KBM-7 (cell line): ENCODE measurements at regions not wholly inside any gene's neighbourhood (a gene's known extent, or its start where the extent isn't known, plus 50 kb on each side); places are given as distances from the start of the nearest gene placed in this dataset.
"Not testable (repeated sequence)": the region's sequence is repeated elsewhere in the genome, so short reads cannot be mapped to it uniquely, and the experiment has no call there.

ENCODE experiments used
- DNase-seq: peaks from one replicate; pipeline ENCODE4 v3.0.0-alpha.2; 2015
- in situ Hi-C: fragments of 300-500 bp; cut with MboI; formaldehyde crosslinking; loops from 2 replicates; pipeline ENCODE4 v1.14.3; 2020; ENCODE audit warnings: low sequenced_read_pairs, low pct_unique_long_range_greater_than_20kb, mixed read lengths

DNA sequence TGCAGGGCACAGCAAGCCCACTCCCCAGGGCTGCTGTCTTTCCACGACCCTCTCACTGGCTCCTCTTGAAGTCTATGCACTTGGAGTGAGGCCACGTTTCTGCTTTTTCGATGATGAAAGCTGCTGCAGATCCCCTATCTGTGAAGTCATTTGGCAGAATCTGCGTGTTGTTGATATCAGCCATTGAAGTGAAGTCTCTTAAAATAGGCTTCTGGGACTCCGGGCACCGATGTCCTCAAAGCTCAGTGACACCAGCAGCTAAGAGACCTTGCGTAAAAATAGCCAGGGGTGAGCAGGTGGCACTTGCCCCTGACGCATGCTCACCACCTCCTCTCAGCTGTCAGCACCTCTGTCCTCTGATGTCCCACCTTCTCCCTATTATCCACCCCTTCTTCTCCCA lies 89.4 kb upstream of the FHL2 start:
- no peak for DNase-seq
- in situ Hi-C loops: no loop called here

DNA sequence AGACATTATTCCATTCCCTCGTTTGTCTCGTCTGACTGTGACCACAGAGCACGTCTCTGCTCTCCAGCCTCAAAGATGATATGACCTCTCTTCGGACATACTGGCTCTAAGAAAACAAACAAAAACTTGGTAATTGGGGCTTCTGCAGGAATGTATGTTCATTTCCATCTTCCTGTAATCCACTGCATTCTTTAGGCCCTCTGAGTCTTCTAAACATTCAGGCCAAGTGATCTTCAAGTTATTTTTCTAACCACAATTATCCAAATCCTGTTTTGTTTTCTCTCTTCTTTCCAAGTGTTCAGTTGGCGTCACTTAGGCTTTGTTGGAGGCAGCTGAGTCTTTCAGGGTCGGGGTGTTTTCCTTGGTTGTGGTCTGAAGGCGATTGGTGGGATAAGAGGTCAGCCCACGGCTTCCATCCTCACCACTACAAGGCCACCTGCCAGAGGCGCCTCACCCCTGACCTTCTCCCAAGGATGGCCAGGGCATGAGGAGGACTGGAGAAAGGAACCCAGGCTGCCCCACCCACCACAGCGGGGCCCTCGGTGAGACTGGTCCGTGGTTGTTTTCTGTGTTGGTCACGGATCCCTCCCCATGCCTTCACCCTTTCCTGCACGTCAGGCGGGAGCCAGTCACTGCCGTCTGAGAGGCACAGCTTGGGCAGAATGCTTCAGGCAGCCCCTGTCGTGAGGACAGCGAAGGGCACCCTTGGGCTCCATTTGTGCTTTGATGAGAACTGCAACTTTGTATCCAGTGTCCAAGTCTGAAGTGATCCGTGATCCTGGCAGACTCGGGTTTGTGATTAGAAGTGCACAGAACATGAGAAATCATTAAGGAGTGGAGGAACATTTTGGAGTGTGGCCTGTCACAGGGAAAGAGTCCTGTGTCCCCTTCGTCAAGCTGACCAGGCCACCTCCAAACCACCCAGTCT lies 88.6 kb upstream of the FHL2 start:
- no peak for DNase-seq
- in situ Hi-C loops: no loop called here

DNA sequence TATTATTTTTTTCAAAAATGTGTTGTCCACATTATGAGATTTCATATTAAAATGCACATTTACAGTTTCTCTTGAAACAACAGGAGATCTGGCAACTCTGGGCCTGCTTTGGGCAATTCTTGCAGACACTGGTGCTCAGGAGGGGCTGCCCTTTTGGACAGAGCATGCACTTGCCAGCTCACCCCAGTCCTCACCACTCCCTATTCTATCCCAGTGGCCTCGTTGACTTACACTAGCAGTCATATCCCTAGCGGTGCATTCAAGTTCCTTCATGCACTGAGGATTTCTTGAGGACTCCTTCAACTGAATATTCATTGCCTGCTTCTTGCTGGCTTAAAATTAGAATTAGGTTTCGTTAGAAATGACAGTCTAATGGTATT lies 87.9 kb upstream of the FHL2 start:
- in situ Hi-C loops: no loop called here
- DNase-seq: no peak

DNA sequence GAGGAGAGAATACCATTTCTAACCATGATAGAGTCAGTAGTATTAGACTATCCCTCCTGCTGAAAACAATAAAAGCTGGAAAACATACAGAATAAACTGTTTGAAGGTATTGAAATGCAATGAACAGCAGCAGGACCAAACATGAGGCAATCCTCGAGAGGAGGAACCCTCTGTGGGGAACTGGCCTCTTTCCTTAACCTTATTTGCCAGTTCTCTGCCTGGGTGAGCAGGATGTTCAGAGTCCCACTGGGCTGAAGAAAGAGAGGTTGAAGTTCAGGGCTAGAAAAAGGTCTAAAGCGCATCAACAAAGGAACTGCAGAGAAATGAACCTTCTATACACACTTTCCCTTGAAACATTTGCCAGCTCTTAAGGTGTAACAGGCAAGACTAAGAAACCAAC lies 79.8 kb upstream of the FHL2 start:
- DNase-seq: no peak
- in situ Hi-C loops: no loop called here

DNA sequence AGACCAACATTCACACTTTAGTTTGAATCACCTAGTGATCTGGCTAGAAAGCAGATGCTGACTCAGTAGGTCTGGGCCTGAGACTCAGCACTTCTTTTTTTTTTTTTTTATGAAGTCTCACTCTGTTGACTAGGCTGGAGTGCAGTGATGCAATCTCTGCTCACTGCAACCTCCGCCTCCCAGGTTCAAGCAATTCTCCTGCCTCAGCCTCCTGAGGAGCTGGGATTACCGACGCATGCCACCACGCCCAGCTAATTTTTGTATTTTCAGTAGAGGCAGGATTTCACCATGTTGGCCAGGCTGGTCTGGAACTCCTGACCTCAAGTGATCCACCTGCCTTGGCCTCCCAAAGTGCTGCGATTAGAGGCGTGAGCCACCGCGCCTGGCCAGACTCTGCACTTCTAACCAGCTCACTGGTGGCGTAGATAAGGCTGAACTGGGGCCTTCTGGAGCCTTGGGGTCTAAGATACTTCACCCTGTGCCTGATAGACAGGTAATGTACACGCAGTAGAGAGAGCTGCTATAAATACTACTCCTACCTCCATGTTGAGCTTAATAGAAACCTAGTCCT lies 78.3 kb upstream of the FHL2 start:
- in situ Hi-C loops, DNase-seq: not testable (repeated sequence)

DNA sequence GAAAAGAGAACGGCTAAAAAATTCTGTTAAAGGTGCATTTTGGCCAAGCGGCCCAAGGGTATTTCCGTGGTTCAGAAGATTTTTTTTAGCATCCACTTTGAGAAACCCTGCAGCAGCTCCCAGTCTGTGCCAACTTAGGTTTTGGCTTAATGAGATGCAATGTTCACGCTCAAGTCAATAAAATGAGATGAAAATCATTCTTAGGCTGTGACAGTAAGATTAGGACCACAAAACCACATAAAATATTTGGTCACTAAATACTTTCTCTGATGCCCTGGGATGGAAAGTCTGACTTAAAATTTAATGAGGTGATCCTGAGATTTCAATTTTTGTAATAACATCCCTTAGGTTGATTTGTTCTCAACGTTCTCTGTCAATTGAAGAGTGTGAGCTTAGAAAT lies 74.2 kb upstream of the FHL2 start:
- in situ Hi-C loops: no loop called here
- no peak for DNase-seq

DNA sequence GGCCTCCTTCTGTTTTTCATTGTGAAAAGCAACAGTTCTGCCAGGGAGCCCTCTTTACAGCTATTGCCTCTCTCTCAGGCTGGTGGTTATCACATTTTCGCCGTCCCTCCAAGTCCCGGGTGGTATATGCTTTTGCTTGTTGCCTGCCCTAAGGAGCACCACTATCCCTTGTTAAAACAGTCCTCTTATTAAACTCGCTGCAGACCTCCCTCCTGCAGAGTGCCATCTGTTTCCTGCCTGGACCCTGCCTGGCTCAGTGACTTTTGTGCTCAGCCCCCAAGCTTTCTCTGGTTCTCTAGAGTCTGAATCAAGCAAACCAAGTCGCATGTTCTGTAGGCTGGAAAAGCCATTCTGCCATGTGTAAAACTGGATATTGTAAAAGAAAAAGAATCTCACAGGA lies 72.1 kb upstream of the FHL2 start:
- in situ Hi-C loops: no loop called here

DNA sequence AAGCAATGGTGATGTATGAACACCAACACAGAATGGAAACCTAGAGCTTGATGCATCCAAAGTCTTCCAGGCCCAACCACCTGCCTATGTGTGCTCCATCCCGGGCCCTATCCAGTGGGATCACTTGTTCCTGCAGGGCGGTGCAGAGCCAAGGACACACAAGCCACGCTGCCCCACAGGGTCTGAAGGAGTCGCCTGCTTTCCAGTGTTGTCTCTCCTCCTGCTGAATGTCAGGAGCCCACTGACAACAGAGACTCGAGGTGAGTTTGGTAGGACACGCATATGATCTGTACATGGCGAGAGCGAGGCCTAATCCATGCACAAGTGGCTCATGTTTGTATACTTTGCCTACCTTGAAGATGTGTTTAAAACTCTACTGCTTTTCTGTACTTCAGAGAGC lies 70.9 kb upstream of the FHL2 start:
- no peak for DNase-seq
- in situ Hi-C loops: no loop called here

More for the DNA sequence above, 72.1 kb upstream of the FHL2 start:
- DNase-seq: peak; percentile 50

DNA sequence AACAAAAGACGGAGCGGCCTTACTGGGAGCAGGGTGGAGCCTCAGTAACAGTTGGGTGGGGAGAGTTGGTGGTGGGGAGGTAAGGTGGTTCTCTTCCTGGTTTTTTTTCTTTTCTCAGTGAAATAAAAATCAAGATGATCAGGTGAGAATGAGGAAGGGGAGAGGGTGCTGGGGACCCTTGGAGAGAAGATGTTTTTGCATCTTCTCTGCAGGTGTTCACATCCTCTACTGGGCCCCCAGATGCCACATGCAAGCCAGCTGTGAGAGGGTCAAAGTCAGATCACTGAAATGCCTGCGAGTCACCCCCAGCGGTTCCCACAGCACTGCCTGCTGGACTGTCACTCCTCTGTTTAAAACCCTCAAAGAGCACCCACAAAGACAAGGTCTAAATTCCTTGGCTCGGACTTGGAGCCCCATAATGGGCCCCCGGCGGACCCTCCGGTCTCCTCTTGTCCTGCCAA lies 69.8 kb upstream of the FHL2 start:
- DNase-seq: no peak

DNA sequence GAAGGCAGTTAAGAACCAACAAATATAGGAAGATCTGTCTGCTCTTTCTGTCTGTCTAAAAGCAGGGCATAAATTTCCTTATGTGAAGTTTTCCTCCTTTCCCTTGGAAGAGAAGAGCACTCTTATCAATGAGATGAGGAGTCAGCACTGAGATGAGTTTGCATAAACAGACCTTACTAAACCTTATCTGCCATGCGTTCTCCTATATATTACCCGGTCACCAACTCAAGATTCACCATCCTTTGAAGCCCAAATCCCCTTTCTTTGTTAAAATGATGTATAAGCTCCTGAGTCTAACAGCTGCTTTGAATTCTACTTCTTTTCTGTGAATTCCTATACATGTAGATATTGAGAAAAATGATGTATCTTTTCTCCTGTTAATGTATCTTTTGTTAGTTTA lies 65.5 kb upstream of the FHL2 start:
- in situ Hi-C loops: no loop called here
- DNase-seq: no peak

More for the DNA sequence above, 69.8 kb upstream of the FHL2 start:
- in situ Hi-C loops: no loop called here

DNA sequence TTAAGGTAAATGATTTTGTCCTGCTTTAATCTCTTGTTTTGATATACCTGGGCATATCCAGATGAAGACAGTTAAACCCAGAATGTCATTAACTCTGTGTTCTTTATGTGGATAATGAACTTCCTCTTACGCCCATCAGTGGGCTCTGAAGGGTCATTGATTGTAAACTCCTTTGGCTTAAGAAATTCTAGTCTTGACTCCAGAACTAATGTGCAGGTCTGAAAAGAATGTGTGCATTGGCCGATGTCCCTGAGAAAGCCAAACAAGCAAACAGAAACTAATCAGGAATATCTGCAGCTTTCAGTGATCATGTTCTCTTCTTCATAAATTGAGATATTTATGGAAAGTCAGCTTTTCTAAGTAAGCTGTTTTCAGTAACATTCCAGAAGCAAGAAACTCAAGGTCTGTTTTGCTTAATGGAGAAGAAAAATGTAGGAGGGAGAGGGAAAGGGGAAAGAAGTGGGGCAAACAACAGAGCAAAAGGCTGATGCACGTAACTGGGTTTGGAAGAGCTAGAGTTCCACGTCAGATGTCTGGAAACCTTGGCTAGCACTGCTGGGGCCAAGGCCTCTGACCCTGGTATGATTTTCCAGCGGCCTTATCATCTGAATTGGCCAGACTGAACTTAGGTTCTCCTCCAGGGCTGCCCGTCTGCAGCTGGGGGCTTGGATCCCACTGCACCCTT lies 61.3 kb upstream of the FHL2 start:
- in situ Hi-C loops: no loop called here
- DNase-seq: no peak

DNA sequence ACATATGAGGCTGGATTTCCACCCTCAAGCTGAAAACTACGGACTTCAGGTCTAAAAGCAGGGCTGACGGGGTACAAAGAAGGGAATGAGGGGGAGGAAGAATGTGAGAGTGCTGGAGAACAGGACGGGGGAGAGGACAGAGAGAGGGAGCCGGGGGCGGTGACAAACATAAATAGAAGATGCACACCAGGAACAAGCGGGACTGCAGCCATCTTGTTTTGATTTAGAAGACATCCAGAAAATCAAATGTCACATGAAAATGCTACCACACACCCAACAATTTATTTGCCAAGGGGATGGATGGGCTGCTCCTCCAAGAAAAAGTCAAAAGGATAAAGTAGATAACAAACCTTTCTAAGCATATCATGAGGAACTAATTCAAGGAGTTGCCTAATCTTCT lies 59.2 kb upstream of the FHL2 start:
- in situ Hi-C loops: no loop called here
- DNase-seq: no peak

DNA sequence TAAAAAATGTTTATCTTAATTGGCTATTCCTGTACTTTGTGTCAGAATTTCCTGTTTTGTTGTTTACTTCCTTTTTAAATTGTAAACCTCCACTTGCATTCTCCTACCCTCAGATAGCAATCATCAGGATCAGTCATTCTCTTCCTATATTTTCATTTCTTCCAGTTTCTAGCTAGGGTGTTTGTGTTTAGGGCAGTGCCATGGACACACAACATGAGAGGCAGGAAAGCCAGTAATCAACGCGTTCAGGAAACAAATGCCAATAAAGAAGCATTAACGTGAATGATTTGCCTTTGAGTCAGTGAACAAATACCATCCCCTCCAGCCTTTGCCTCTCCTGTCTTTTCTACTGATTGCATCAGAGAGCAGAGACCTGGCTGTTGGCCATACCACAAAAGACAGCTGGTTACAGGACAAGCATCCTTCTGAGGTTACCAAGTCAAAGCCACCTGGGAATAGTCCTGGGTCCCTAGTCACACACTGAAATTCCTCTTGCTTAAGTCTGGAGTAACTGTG lies 56.7 kb upstream of the FHL2 start:
- DNase-seq: peak; percentile 25
- in situ Hi-C loops: no loop called here

DNA sequence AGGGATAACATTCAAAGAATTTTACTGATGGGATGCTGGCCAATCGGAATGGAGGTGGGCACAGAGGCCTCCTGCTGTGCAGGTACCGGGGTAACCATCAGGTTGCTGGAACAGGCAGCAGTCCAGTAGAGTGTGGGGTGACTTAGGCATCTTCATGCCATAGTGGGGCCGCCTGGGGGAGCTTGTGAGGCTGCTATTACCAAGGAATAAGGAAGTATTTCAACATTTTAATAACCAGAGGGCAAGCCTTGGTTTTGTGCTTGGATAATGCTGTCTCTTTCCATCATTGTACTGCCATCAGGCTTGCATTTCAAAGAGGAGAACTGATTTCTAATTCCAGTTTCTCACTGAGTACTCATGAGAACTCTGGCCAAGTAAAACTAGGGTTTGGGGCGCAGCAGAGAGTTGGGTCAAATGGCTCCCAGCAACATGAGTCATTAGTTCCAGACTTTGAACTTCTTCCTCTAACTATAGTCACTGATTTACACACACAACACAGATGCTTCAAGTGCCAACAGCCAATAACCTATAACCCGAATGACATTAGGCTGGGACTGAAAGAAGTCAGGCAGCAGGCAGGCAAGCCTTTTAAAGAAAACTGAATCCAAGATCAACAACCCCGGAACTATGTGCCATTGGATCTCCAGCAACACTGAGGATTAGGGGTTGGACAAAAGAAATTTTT lies 56.1 kb upstream of the FHL2 start:
- DNase-seq: peak; percentile 38
- in situ Hi-C loops: no loop called here

DNA sequence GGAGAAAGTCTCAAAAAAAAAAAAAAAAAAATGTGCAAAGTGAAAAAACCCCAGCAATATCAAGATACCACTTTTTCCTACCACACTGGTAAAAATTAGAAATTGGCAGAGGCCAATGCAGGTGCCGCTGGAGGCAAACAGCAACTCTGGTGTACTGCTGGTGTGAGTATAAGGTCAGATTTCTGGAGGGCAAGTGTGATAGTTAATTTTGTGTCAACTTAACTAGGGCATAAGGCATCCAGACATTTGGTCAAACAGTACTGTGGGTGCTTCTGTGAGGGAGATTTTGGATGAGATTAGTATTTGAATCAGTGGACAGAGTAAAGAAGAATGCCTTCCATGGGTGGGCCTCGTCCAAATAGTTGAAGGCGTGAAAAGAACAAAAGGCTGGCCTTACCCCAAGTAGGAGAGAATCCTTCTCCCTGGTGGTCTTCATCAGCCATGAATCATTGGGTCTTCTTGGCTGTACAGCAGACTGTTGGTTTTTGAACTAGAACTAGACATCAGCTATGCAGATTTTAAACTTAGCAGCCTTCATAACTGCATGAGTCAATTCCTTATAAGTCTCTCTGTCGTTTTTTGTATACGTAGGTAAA lies 52.8 kb upstream of the FHL2 start:
- in situ Hi-C loops: no loop called here

DNA sequence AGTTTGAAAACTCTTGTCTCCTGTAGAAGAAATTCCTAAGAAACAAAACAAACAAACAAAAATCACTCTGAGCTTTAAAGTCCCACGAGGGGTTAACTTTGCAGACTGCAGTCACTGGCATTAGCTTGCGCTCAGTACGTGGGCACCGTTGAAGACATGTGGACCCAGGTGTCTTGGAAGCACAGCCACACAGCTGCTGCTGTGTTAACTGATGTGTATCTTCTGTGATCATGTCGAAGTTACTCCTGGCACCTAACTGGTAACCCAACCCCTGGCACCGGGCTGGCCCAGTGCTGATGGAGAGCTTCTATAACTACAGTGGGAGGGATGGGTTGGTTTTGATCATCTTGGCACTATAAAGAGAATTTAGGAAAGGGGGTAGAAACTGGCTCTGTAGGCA lies 51.6 kb upstream of the FHL2 start:
- in situ Hi-C loops: no loop called here
- DNase-seq: no peak

More for the DNA sequence above, 52.8 kb upstream of the FHL2 start:
- DNase-seq: no peak

DNA sequence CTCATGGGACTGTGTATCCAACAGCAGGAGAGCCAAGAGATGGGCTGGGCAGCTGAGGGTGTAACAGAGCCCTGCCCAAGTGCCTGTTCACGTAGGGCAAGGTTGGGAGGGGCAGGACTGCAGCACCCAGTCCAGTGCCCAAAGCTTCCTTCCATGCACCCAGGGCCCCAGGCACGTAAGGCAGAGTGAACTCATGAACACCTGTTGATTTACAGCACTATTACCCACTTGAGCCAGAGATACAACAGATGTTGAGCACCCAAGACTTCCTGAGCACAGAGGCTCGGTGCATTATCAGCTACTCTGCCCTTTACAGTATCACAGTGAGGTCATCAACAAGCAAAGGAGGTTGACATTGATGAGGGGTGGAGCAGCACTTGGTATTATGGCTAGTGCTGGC lies 50.2 kb upstream of the FHL2 start:
- no peak for DNase-seq
- in situ Hi-C loops: no loop called here
